BE2C (cell line): ENCODE measurements at regions not wholly inside any gene's neighbourhood (a gene's known extent, or its start where the extent isn't known, plus 50 kb on each side); places are given as distances from the start of the nearest gene placed in this dataset.
A peak's percentile ranks its signal among the peaks of the same experiment; 100 is the strongest.
"Not testable (repeated sequence)": the region's sequence is repeated elsewhere in the genome, so short reads cannot be mapped to it uniquely, and the experiment has no call there.

ENCODE experiments used
- DNase-seq: peaks from one replicate; pipeline ENCODE4 v3.0.0-alpha.2; 2020
- H3K27me3 ChIP-seq: fragments of 250-450 bp; sonication (Bioruptor Pico); 2 replicates; pipeline ENCODE4 v1.5.1; 2020; ENCODE audit warnings: mild to moderate bottlenecking
- H3K36me3 ChIP-seq: fragments of 250-450 bp; sonication (Bioruptor Pico); 2 replicates; pipeline ENCODE4 v1.5.1; 2020; ENCODE audit warnings: mild to moderate bottlenecking
- H3K4me1 ChIP-seq: fragments of 250-450 bp; sonication (Bioruptor Pico); 2 replicates; pipeline ENCODE4 v1.5.1; 2020
- H3K4me3 ChIP-seq: 2 replicates; pipeline ENCODE4 v1.5.1; 2011; ENCODE audit warnings: low read depth, low read length
- H3K9me3 ChIP-seq: fragments of 250-450 bp; sonication (Bioruptor Pico); 2 replicates; pipeline ENCODE4 v1.5.1; 2020
- CTCF ChIP-seq: IDR thresholded peaks from 2 replicates; pipeline ENCODE4 v1.5.1; 2012; ENCODE audit warnings: mild to moderate bottlenecking, low read depth, low read length

- Histone ChIP-seq H3K27me3 (peaks cover 4% of the 10 kb centered on the region; the same call in 1 of the 2 replicates), H3K36me3 (no peaks in the 10 kb centered on the region), H3K4me1 (no peaks in the 10 kb centered on the region), H3K4me3 (no peak overlapping the region), H3K9me3 (no peaks in the 10 kb centered on the region)
- TF ChIP-seq CTCF = no peak
- peak; percentile 64 for DNase-seq
Observed at GRCh38 chr12:13339538-13339937, 143.0 kb downstream of the EMP1 start.

GRCh38 chr12:13339091-13339490 is 142.6 kb downstream of the EMP1 start:
- Histone ChIP-seq H3K4me3 (no peak overlapping the region), H3K27me3 (peaks cover 4% of the 10 kb centered on the region; the same call in 1 of the 2 replicates), H3K4me1 (no peaks in the 10 kb centered on the region), H3K36me3 (no peaks in the 10 kb centered on the region), H3K9me3 (no peaks in the 10 kb centered on the region)
- TF ChIP-seq CTCF = no peak
- DNase-seq = no peak

GRCh38 chr12:13337791-13338190 is 141.3 kb downstream of the EMP1 start:
- TF ChIP-seq CTCF = no peak
- peaks cover 4% of the 10 kb centered on the region; the same call in 1 of the 2 replicates for H3K27me3 ChIP-seq
- H3K4me1 ChIP-seq = no peaks in the 10 kb centered on the region
- H3K36me3 ChIP-seq = no peaks in the 10 kb centered on the region
- no peak for DNase-seq
- H3K4me3 ChIP-seq = no peak overlapping the region
- H3K9me3 ChIP-seq = no peaks in the 10 kb centered on the region

- Histone ChIP-seq H3K27me3 (0 out of 2 replicates have a peak, but pooled peaks cover 4% of the 10 kb centered on the region), H3K4me1 (no peaks in the 10 kb centered on the region), H3K9me3 (no peaks in the 10 kb centered on the region), H3K4me3 (no peak overlapping the region), H3K36me3 (no peaks in the 10 kb centered on the region)
- TF ChIP-seq CTCF = no peak
- no peak for DNase-seq
Observed at GRCh38 chr12:13336216-13336615, 139.7 kb downstream of the EMP1 start.

GRCh38 chr12:13328535-13328934 is 132.0 kb downstream of the EMP1 start:
- peaks cover 1% of the 10 kb centered on the region for H3K27me3 ChIP-seq
- H3K9me3 ChIP-seq = no peaks in the 10 kb centered on the region
- no peak overlapping the region for H3K4me3 ChIP-seq
- no peak for TF ChIP-seq CTCF
- H3K36me3 ChIP-seq = no peaks in the 10 kb centered on the region
- no peaks in the 10 kb centered on the region for H3K4me1 ChIP-seq
- no peak for DNase-seq

GRCh38 chr12:13326076-13326475 is 129.6 kb downstream of the EMP1 start:
- TF ChIP-seq CTCF = no peak
- Histone ChIP-seq H3K9me3 (no peaks in the 10 kb centered on the region), H3K36me3 (no peaks in the 10 kb centered on the region), H3K4me3 (no peak overlapping the region), H3K4me1 (no peaks in the 10 kb centered on the region), H3K27me3 (peaks cover 7% of the 10 kb centered on the region)
- DNase-seq = no peak

- not testable (repeated sequence) for H3K27me3 ChIP-seq, DNase-seq, H3K9me3 ChIP-seq, H3K4me1 ChIP-seq, H3K4me3 ChIP-seq, H3K36me3 ChIP-seq
Observed at GRCh38 chr12:13325037-13325436, 128.5 kb downstream of the EMP1 start.
